Peyer's patch (tissue), 4 donors: ENCODE measurements at regions not wholly inside any gene's neighbourhood (a gene's known extent, or its start where the extent isn't known, plus 50 kb on each side); places are given as distances from the start of the nearest gene placed in this dataset.

Experiments used
- DNase-seq, 3 donors: peaks; one replicate each; pipeline ENCODE4 v3.0.0-alpha.2; 2017 to 2019
- H3K27ac ChIP-seq, 4 donors: fragments of 200-600 bp; sonication (generic); one replicate each; pipeline ENCODE4 v1.5.1; 2016 to 2019
- H3K27me3 ChIP-seq, 2 donors: fragments of 200-600 bp; sonication (generic); one replicate each; pipeline ENCODE4 v1.5.1; 2019
- H3K36me3 ChIP-seq, 3 donors: fragments of 200-600 bp; sonication (generic); one replicate each; pipeline ENCODE4 v1.5.1; 2016 to 2019
- H3K4me1 ChIP-seq, 4 donors: fragments of 200-600 bp; sonication (generic); one replicate each; pipeline ENCODE4 v1.5.1; 2016 to 2019
- H3K4me3 ChIP-seq, 4 donors: fragments of 200-600 bp; sonication (generic); 1 replicate in 3 of 4; 2 replicates in 1 of 4; pipeline ENCODE4 v1.5.1; 2016 to 2019; ENCODE audit warnings: mild to moderate bottlenecking in 1 of 4
- H3K9me3 ChIP-seq, 4 donors: fragments of 200-600 bp; sonication (generic); one replicate each; pipeline ENCODE4 v1.5.1; 2016 to 2019; ENCODE audit warnings: mild to moderate bottlenecking in 1 of 4
- CTCF ChIP-seq, 6 experiments: fragments of 450-650 bp in 4 of 6; fragments of 200-600 bp in 2 of 6; sonication (generic) in 1 of 6; IDR thresholded peaks; one replicate each; pipeline ENCODE4 v1.5.1; 2017 to 2019; ENCODE audit warnings: antibody characterized with exemption in 6 of 6, mild to moderate bottlenecking in 3 of 6, moderate library complexity in 1 of 6
- POLR2A ChIP-seq, 2 donors: fragments of 450-650 bp; IDR thresholded peaks; one replicate each; pipeline ENCODE4 v1.5.1; 2017; ENCODE audit warnings: antibody characterized with exemption in 2 of 2, mild to moderate bottlenecking in 2 of 2, moderate library complexity in 2 of 2

- no peak for DNase-seq
- TF ChIP-seq POLR2A (IDR thresholded peaks at IDR 0.05) (no peak), CTCF (IDR thresholded peaks at IDR 0.05) (no peak)
- H3K27me3 ChIP-seq = no peaks in the 10 kb centered on the region
Observed at GRCh38 chr3:147812186-147812911, 403.2 kb downstream of the ZIC1 start.

GRCh38 chr3:147813256-147813655 is 404.1 kb downstream of the ZIC1 start:
- TF ChIP-seq POLR2A (IDR thresholded peaks at IDR 0.05) (no peak), CTCF (IDR thresholded peaks at IDR 0.05) (no peak)
- Histone ChIP-seq H3K9me3 (no peaks in the 10 kb centered on the region), H3K4me3 (no peak overlapping the region), H3K36me3 (no peaks in the 10 kb centered on the region), H3K27me3 (no peaks in the 10 kb centered on the region), H3K4me1 (peaks cover 0 to 5% (median 0%) of the 10 kb centered on the region in 4 donors), H3K27ac (no peak overlapping the region)
- DNase-seq = no peak

More at GRCh38 chr3:147812186-147812911, 403.2 kb downstream of the ZIC1 start:
- Histone ChIP-seq H3K36me3 (no peaks in the 10 kb centered on the region), H3K4me3 (no peak overlapping the region), H3K27ac (no peak overlapping the region), H3K4me1 (peaks cover 0 to 5% (median 0%) of the 10 kb centered on the region in 4 donors), H3K9me3 (no peaks in the 10 kb centered on the region)

GRCh38 chr3:147816752-147817151 is 407.6 kb downstream of the ZIC1 start:
- no peak for TF ChIP-seq CTCF (IDR thresholded peaks at IDR 0.05)
- TF ChIP-seq POLR2A (IDR thresholded peaks at IDR 0.05) = no peak
- no peak overlapping the region for H3K27ac ChIP-seq
- H3K4me3 ChIP-seq = no peak overlapping the region
- H3K9me3 ChIP-seq = no peaks in the 10 kb centered on the region
- peaks cover 0 to 5% (median 0%) of the 10 kb centered on the region in 4 donors for H3K4me1 ChIP-seq
- DNase-seq = peak in 2 of 3 donors; percentile 70 to 83
- no peaks in the 10 kb centered on the region for H3K36me3 ChIP-seq
- no peaks in the 10 kb centered on the region for H3K27me3 ChIP-seq

GRCh38 chr3:147832611-147833010 is 423.4 kb downstream of the ZIC1 start:
- no peaks in the 10 kb centered on the region for H3K4me1 ChIP-seq
- no peak overlapping the region for H3K27ac ChIP-seq
- TF ChIP-seq POLR2A (IDR thresholded peaks at IDR 0.05) (no peak), CTCF (IDR thresholded peaks at IDR 0.05) (no peak)
- H3K4me3 ChIP-seq = no peak overlapping the region
- no peaks in the 10 kb centered on the region for H3K9me3 ChIP-seq
- no peaks in the 10 kb centered on the region for H3K36me3 ChIP-seq
- no peak for DNase-seq
- no peaks in the 10 kb centered on the region for H3K27me3 ChIP-seq

- H3K4me3 ChIP-seq = no peak overlapping the region
- H3K27ac ChIP-seq = no peak overlapping the region
- H3K36me3 ChIP-seq = no peaks in the 10 kb centered on the region
- no peaks in the 10 kb centered on the region for H3K27me3 ChIP-seq
- H3K4me1 ChIP-seq = no peaks in the 10 kb centered on the region
- DNase-seq = no peak
- H3K9me3 ChIP-seq = no peaks in the 10 kb centered on the region
- TF ChIP-seq CTCF (IDR thresholded peaks at IDR 0.05) (no peak), POLR2A (IDR thresholded peaks at IDR 0.05) (no peak)
Observed at GRCh38 chr3:147836330-147836729, 427.2 kb downstream of the ZIC1 start.
